Adrenal gland (tissue), 9 donors: ENCODE measurements at regions not wholly inside any gene's neighbourhood (a gene's known extent, or its start where the extent isn't known, plus 50 kb on each side); places are given as distances from the start of the nearest gene placed in this dataset.

Experiments
- DNase-seq, 7 donors: peaks; one replicate each; pipeline ENCODE4 v3.0.0-alpha.2; 2019 to 2020
- H3K27ac ChIP-seq, 5 donors: fragments of 200-600 bp; sonication (generic) in 4 of 5; 1 replicate in 3 of 5; 2 replicates in 2 of 5; pipeline versions ENCODE4 v1.5.1 to v1.8.0; 2016 to 2020; ENCODE audit warnings: mild to moderate bottlenecking in 1 of 5
- H3K27me3 ChIP-seq: fragments of 200-600 bp; 2 replicates; pipeline ENCODE4 v1.8.0; 2021
- H3K36me3 ChIP-seq, 2 donors: fragments of 200-600 bp; replicated peaks in 1 of 2; 1 replicate in 1 of 2; 2 replicates in 1 of 2; pipeline versions ENCODE4 v1.5.1 to v1.8.0; 2018 to 2022
- H3K4me1 ChIP-seq, 2 donors: fragments of 200-600 bp; replicated peaks in 1 of 2; 1 replicate in 1 of 2; 2 replicates in 1 of 2; pipeline versions ENCODE4 v1.5.1 to v1.8.0; 2018 to 2021
- H3K4me3 ChIP-seq, 4 donors: fragments of 200-600 bp; sonication (generic) in 3 of 4; one replicate each; pipeline ENCODE4 v1.5.1; 2016 to 2018
- H3K9me3 ChIP-seq, 3 donors: fragments of 200-600 bp; sonication (generic) in 1 of 3; replicated peaks in 1 of 3; 1 replicate in 2 of 3; 2 replicates in 1 of 3; pipeline versions ENCODE4 v1.5.1 to v1.8.0; 2016 to 2021
- POLR2A ChIP-seq, 2 donors: fragments of 450-650 bp; IDR thresholded peaks; one replicate each; pipeline ENCODE4 v1.6.1; 2017; ENCODE audit warnings: antibody characterized with exemption in 2 of 2, mild to moderate bottlenecking in 2 of 2, moderate library complexity in 1 of 2
- WGBS, 4 donors: extraction: QIAGEN DNeasy Blood & Tissue Kit in 2 of 4; methylation state at CpG; one replicate each; pipeline versions ENCODE4 v1.1.5 to v1.1.7; 2013 to 2017; 5-methylcytosine and 5-hydroxymethylcytosine counted together
- intact Hi-C, 2 donors: fragments of 100-400 bp; cut with DNase I; formaldehyde crosslinking; loops; one replicate each; pipeline versions ENCODE4 v1.14.1 to v1.15.0; 2022 to 2023
- TF ChIP-seq, protein P1 (sequence below), 6 experiments: fragments of 450-650 bp in 4 of 6; fragments of 200-600 bp in 2 of 6; sonication (generic) in 1 of 6; IDR thresholded peaks; 1 replicate in 5 of 6; 2 replicates in 1 of 6; pipeline versions ENCODE4 v1.5.1 to v1.8.0; 2016 to 2021; ENCODE audit warnings: antibody characterized with exemption in 6 of 6, mild to moderate bottlenecking in 2 of 6, moderate library complexity in 1 of 6
- donor health status: healthy with polysubstance abuse.
- donor health status: Bipolar disorder and iron deficiency.
- donor health status: DM: yes; HTN: yes; CAD: no.
- donor health status: DM: no; HTN: no; CAD: no.
- donor health status: DM: no; HTN: no; CAD: no.

DNA sequence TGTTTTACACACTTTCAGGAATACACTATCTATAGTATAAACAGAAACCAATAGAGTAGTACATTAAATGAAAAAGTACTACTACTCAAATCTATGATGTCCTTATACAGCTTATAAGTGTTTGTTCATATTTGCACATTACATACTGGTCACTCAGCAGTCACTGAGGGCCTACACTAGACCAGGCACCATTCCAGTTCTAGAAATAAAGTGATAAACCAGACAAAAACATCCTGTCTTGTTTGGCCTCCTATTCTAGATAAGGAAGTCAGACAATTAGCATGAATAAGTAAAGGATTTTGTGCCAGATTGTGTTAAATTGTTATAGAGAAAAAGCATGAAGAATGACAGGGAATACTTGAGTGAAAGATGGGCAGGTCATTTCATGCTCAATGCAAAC, 219.0 kb downstream of the CRPPA start:
- Histone ChIP-seq H3K4me1 (peaks cover 0 to 8% of the 10 kb centered on the region in 2 donors), H3K4me3 (no peak overlapping the region), H3K27ac (no peak overlapping the region), H3K27me3 (no peaks in the 10 kb centered on the region), H3K36me3 (no peaks in the 10 kb centered on the region), H3K9me3 (no peaks in the 10 kb centered on the region)
- TF ChIP-seq, protein P1, sequence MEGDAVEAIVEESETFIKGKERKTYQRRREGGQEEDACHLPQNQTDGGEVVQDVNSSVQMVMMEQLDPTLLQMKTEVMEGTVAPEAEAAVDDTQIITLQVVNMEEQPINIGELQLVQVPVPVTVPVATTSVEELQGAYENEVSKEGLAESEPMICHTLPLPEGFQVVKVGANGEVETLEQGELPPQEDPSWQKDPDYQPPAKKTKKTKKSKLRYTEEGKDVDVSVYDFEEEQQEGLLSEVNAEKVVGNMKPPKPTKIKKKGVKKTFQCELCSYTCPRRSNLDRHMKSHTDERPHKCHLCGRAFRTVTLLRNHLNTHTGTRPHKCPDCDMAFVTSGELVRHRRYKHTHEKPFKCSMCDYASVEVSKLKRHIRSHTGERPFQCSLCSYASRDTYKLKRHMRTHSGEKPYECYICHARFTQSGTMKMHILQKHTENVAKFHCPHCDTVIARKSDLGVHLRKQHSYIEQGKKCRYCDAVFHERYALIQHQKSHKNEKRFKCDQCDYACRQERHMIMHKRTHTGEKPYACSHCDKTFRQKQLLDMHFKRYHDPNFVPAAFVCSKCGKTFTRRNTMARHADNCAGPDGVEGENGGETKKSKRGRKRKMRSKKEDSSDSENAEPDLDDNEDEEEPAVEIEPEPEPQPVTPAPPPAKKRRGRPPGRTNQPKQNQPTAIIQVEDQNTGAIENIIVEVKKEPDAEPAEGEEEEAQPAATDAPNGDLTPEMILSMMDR (IDR thresholded peaks at IDR 0.05) = no peak
- no peak for TF ChIP-seq POLR2A (IDR thresholded peaks at IDR 0.05)
- intact Hi-C loops = no loop called here
- DNase-seq = no peak

DNA sequence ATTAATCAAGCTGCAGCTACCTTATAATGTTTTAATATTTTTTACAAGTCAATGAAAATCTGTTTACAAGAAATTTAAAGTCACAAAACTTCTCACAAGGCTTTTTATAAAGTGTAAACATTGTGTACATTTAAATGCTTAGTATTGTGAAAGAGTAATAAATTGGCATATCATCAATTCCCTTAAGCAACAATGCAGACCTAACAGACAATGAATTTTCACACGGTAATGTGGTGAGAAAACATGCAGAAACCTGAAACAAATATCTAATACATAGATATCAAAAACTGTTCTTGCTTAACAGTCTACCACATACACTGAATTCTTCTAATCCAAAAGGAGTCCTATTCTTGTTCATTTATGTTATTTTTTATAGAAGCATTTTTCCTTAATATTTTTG, 220.7 kb downstream of the CRPPA start:
- DNase-seq = no peak
- no peak for TF ChIP-seq POLR2A (IDR thresholded peaks at IDR 0.05)
- H3K27ac ChIP-seq = no peak overlapping the region
- no peak overlapping the region for H3K4me3 ChIP-seq
- H3K36me3 ChIP-seq = no peaks in the 10 kb centered on the region
- intact Hi-C loops = no loop called here
- no peaks in the 10 kb centered on the region for H3K9me3 ChIP-seq
- WGBS, 4 donors = 91 to 97% (median 93%) methylated on average over 1 of the region's 1 CpG
- H3K27me3 ChIP-seq = no peaks in the 10 kb centered on the region
- peaks cover 0 to 8% of the 10 kb centered on the region in 2 donors for H3K4me1 ChIP-seq

DNA sequence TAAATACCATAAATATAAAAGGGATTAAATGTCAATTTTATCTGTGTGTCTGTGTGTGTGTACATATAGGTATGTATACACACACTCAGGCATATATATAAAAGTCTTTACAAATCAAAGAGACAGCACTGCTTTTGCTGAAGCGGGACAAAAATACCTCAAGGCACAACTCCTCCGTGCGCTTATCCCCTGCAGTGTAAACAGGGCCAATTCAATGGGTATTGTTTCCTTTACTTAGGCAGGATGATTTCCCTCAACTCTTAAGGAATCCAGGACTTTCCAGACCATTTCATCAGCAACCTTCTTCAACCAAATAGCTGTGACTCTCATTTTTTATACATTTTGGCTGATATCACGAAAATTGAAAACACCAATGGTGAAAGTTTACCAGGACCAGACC, 227.7 kb downstream of the CRPPA start:
- no peak overlapping the region for H3K4me3 ChIP-seq
- 81 to 92% (median 87%) methylated on average over 4 of the region's 4 CpGs for WGBS, 4 donors
- no peaks in the 10 kb centered on the region for H3K4me1 ChIP-seq
- TF ChIP-seq, protein P1 (IDR thresholded peaks at IDR 0.05) = no peak
- TF ChIP-seq POLR2A (IDR thresholded peaks at IDR 0.05) = no peak
- H3K9me3 ChIP-seq = no peaks in the 10 kb centered on the region
- H3K27ac ChIP-seq = no peak overlapping the region
- DNase-seq = no peak
- intact Hi-C loops = no loop called here
- no peaks in the 10 kb centered on the region for H3K27me3 ChIP-seq
- no peaks in the 10 kb centered on the region for H3K36me3 ChIP-seq

DNA sequence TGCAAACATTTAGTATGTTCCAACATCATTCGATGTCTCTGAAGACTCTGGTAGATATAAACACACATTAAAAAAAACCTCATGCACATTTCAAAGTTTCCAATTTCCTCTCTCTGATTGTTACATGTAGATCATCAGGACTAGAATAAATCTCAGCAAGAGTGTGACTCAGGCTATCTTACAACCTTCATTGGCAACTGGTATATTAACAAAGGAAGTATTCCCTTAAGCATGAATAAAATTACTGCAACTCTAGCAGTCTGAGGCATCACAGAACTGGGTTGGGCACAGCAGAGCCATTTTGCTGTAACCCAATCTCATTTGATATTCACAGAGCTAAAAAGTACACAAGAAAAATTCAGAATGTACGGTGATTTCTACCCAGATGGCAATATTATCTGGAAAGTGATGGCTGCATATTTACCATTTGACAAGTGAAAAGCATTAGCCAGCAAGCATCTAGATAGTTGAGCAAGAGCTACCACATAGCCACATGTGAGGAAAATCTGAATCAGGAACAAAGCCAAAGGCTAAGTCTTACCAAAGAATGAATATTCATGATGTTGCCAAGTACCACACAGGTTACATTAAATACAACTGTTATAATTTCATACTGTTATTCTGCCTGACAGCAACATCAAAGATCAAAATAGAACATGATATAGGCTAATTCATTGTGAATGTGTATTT, 232.2 kb downstream of the CRPPA start:
- no peak overlapping the region for H3K4me3 ChIP-seq
- intact Hi-C loops = no loop called here
- no peak for TF ChIP-seq POLR2A (IDR thresholded peaks at IDR 0.05)
- TF ChIP-seq, protein P1 (IDR thresholded peaks at IDR 0.05) = no peak
- no peaks in the 10 kb centered on the region for H3K36me3 ChIP-seq
- no peaks in the 10 kb centered on the region for H3K27me3 ChIP-seq
- no peak for DNase-seq
- 88 to 97% (median 92%) methylated on average over 2 of the region's 2 CpGs for WGBS, 4 donors
- H3K4me1 ChIP-seq = no peaks in the 10 kb centered on the region
- no peak overlapping the region for H3K27ac ChIP-seq
- no peaks in the 10 kb centered on the region for H3K9me3 ChIP-seq

DNA sequence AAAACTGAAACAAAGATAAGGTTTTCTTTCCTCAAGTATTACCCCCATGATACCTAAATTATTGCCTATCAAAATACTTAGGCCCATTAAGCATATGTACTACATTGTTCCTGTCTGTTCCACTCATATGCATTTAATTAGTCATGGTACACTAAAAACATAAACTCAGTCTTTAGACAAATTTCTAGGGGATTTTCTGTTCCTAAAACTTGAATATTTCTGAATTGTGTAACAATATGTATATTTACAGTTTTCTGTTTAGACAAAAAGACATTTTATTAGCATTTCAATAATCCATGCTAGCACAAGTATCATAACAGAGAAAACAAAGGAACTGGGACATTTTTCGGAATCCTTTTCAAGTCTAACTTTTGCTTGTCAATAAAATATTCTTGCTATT, 234.2 kb downstream of the CRPPA start:
- DNase-seq = no peak
- Histone ChIP-seq H3K4me3 (no peak overlapping the region), H3K27ac (no peak overlapping the region), H3K9me3 (no peaks in the 10 kb centered on the region), H3K27me3 (no peaks in the 10 kb centered on the region), H3K36me3 (no peaks in the 10 kb centered on the region), H3K4me1 (no peaks in the 10 kb centered on the region)
- TF ChIP-seq POLR2A (IDR thresholded peaks at IDR 0.05) = no peak
- TF ChIP-seq, protein P1 (IDR thresholded peaks at IDR 0.05) = no peak
- WGBS, 4 donors = 90 to 94% (median 92%) methylated on average over 1 of the region's 1 CpG
- intact Hi-C loops = no loop called here
